ENCODE measurements at regions not wholly inside any gene's neighbourhood (a gene's known extent, or its start where the extent isn't known, plus 50 kb on each side); places are given as distances from the start of the nearest gene placed in this dataset.

- TF ChIP-seq CTCF (conservative IDR thresholded peaks at IDR 0.05 in 1 of 2, IDR thresholded peaks at IDR 0.05 in 1 of 2; ENCODE audit: extremely low read depth in 1 of 2, insufficient read depth in 1 of 2, low read depth in 1 of 2, low read length in 2 of 2) (no peak), EZH2 (IDR thresholded peaks at IDR 0.05; ENCODE audit: borderline replicate concordance, low read length) (no peak)
Measured at GRCh38 chrX:128457674-128458073, 405.5 kb upstream of the ACTRT1 start.
